ENCODE measurements at regions not wholly inside any gene's neighbourhood (a gene's known extent, or its start where the extent isn't known, plus 50 kb on each side); places are given as distances from the start of the nearest gene placed in this dataset.

DNA sequence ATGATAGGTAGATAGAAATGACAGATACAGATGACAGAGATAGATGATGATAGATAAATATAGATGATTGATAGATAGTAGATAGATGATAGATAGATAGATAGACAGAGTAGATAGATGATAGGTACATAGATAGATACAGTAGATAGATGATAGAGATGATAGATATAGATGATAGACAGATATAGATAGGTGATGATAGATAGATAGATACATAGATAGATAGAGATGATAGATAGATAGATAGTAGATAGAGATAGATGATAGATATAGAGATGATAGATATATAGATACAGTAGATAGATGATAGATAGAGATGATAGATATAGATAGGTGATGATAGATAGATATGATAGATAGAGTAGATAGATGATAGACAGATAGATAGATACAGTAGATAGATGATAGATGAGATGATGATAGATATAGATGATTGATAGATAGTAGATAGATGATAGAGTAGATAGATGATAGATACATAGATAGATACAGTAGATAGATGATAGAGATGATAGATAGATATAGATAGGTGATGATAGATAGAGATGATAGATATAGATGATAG is 95.7 kb upstream of the SMIM23 start:
- TF ChIP-seq, protein P1, sequence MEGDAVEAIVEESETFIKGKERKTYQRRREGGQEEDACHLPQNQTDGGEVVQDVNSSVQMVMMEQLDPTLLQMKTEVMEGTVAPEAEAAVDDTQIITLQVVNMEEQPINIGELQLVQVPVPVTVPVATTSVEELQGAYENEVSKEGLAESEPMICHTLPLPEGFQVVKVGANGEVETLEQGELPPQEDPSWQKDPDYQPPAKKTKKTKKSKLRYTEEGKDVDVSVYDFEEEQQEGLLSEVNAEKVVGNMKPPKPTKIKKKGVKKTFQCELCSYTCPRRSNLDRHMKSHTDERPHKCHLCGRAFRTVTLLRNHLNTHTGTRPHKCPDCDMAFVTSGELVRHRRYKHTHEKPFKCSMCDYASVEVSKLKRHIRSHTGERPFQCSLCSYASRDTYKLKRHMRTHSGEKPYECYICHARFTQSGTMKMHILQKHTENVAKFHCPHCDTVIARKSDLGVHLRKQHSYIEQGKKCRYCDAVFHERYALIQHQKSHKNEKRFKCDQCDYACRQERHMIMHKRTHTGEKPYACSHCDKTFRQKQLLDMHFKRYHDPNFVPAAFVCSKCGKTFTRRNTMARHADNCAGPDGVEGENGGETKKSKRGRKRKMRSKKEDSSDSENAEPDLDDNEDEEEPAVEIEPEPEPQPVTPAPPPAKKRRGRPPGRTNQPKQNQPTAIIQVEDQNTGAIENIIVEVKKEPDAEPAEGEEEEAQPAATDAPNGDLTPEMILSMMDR (IDR thresholded peaks at IDR 0.05; ENCODE audit: insufficient read depth, low read depth, low read length, missing control alignments), result no peak
- DNase-seq (ENCODE audit: low read depth), result no peak
- no peak overlapping the region for H3K4me3 ChIP-seq (ENCODE audit: low read length)

DNA sequence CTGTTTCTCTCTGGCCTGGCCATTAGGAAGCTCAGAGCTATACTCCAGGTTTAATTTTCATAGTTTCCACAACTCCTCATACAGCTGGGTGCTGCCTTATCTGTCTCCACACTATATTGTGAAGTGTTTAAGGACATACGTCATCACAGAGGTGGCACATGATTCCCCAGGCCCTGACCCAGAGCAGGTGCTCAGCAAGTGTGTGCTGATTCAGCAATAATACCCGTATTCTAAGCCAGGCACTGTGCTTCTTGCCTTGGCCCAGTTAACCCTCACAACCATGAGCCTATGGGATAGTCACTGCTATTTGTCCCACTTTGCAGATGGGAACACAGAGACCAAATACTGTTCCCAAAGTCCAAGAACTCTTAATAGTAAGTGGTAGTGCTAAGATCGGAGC is 93.5 kb upstream of the SMIM23 start:
- H3K4me3 ChIP-seq (ENCODE audit: low read length), result no peak overlapping the region
- TF ChIP-seq, protein P1 (IDR thresholded peaks at IDR 0.05; ENCODE audit: insufficient read depth, low read depth, low read length, missing control alignments), result no peak
- DNase-seq (ENCODE audit: low read depth), result no peak

DNA sequence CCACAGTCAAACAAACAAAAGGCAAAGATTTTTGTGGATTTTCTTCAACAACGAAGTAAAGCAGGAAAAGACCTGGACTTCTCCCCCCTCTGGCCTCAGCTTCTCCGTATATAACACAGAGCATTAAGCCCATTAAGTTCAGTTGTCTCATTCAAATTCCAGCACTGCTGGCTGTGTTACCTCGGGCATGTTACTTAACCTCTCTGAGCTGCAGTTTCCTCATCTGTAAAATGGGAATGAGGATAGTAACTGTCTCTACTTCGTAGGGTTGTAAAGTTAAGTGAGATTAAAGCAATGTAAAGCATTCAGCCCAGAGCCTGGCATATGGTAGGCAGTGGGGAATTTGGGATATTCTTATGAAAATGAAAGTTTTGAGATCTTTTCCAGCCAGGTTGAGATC is 92.7 kb upstream of the SMIM23 start:
- no peak overlapping the region for H3K4me3 ChIP-seq (ENCODE audit: low read length)
- DNase-seq (ENCODE audit: low read depth), result no peak
- TF ChIP-seq, protein P1 (IDR thresholded peaks at IDR 0.05; ENCODE audit: insufficient read depth, low read depth, low read length, missing control alignments), result no peak

DNA sequence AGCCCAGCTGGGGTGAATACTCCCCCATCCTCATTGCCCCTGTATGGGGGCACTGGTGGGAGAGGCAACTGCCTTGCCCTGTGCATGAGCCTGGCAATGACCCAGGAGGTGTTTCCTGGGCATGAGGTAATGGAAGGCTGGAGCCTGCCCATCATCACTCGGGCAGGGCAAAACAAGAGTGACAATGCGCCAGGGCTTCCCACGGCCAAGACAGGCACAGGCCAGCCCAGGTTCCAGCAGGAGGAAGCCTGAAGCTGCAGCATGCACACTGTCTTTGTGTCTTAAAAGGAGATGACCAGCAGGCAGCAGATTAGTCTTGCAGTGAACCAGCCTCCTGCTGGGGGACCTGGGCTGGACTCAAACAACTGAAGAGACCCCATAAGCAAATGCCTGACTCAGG is 92.2 kb upstream of the SMIM23 start:
- TF ChIP-seq, protein P1 (IDR thresholded peaks at IDR 0.05; ENCODE audit: insufficient read depth, low read depth, low read length, missing control alignments), result no peak
- DNase-seq (ENCODE audit: low read depth), result no peak
- no peak overlapping the region for H3K4me3 ChIP-seq (ENCODE audit: low read length)

DNA sequence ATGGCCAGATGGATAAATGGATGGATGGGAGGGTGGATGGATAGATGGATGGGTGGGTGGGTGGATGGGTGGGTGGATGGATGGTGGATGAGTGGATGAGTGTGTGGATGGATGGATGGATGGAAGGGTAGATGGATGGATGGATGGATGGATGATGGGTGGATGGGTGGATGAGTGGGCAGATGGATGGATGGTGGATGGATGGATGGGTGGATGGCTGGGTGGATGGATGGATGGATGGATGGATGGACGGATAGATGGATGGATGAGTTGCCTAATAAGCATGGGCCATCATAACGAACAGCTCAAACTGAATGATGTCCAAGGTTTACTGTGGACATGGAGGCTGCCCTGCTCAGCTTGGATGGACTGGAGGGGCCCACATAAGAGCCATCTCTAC is 89.8 kb upstream of the SMIM23 start:
- TF ChIP-seq, protein P1 (IDR thresholded peaks at IDR 0.05; ENCODE audit: insufficient read depth, low read depth, low read length, missing control alignments), result no peak
- no peak overlapping the region for H3K4me3 ChIP-seq (ENCODE audit: low read length)
- DNase-seq (ENCODE audit: low read depth), result no peak

DNA sequence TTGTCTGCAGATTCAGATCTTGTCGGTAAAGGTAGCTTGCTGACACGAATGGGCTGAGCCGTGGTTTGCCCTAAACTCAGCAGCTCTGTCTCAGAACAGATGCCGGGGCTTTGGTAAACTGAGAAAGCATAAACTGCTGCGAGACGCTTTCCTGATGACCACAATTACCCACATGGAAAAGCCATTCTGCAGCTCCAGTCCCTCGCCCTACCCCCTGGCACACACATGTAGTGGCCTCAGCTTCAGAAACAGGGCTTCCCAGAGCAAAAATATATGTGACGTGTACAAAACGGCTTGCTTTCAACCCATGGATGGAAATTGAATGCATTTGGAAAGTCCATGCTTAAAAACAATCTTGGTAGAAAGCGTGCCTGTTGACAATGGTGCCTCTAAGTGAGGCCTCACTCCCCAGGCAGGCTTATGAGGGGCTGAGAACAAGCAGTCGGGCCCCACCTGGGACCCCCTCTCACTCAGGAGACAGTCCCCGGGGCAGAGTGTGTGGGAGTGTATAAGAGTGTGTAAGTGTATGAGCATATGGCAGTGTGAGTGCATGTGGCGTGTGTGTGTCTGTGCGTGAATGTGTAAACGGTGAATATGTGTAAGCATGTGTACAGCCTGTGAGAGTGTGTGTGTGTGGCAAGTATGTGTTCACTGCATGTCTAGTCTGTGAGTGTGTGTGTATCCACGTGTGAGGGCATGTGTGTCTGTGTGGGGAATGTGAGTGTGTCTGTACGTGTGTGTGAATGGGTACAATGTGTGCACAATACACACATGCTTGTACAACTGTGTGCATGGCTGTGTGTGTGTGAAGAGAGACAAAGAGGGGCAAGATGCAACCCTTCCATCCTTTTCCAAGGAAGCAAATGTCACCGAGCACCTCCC is 88.2 kb upstream of the SMIM23 start:
- no peak overlapping the region for H3K4me3 ChIP-seq (ENCODE audit: low read length)
- TF ChIP-seq, protein P1 (IDR thresholded peaks at IDR 0.05; ENCODE audit: insufficient read depth, low read depth, low read length, missing control alignments), result no peak
- DNase-seq (ENCODE audit: low read depth), result no peak

All from epithelial cell of esophagus (primary cell).